A673 (cell line): ENCODE measurements at regions not wholly inside any gene's neighbourhood (a gene's known extent, or its start where the extent isn't known, plus 50 kb on each side); places are given as distances from the start of the nearest gene placed in this dataset.

Experiments used
- BruUV-seq: library from RNA; stranded (reverse); fragments of 400-500 nt; replicated peaks from 2 replicates; lab custom pipeline; 2021; lab: Mats Ljungman, UMichigan
- CTCF ChIA-PET: fragments of 300-600 bp; sonication (Branson Sonifier 250); formaldehyde crosslinking; loops from one replicate; lab custom pipeline; 2022; ENCODE audit warnings: antibody characterized with exemption; lab: Charles Lee
- POLR2A ChIA-PET: fragments of 300-600 bp; sonication (Branson Sonifier 250); formaldehyde crosslinking; loops from one replicate; lab custom pipeline; 2022; ENCODE audit warnings: antibody characterized with exemption; ENCODE audit not compliant: low non-redundant PET; lab: Charles Lee
- DNase-seq: peaks from one replicate; pipeline ENCODE4 v3.0.0-alpha.2; 2015; ENCODE audit warnings: low spot score
- H3K27ac ChIP-seq: fragments of 200-600 bp; sonication (generic); 2 replicates; pipeline ENCODE4 v1.5.1; 2016; ENCODE audit warnings: mixed run types, low read depth, mild to moderate bottlenecking, mixed read lengths, antibody characterized with exemption, low read length; ENCODE audit not compliant: poor library complexity, severe bottlenecking
- H3K27me3 ChIP-seq: fragments of 200-600 bp; sonication (generic); replicated peaks from 2 replicates; pipeline ENCODE4 v1.6.1; 2017; ENCODE audit warnings: mixed run types, low read depth, mild to moderate bottlenecking, mixed read lengths, antibody characterized with exemption, low read length; ENCODE audit not compliant: insufficient read depth, poor library complexity
- H3K36me3 ChIP-seq: fragments of 200-600 bp; sonication (generic); 2 replicates; pipeline ENCODE4 v1.6.1; 2016; ENCODE audit warnings: mixed run types, mild to moderate bottlenecking, mixed read lengths, antibody characterized with exemption, low read length; ENCODE audit not compliant: insufficient read depth, poor library complexity, severe bottlenecking
- H3K4me1 ChIP-seq: fragments of 200-600 bp; sonication (generic); 2 replicates; pipeline ENCODE4 v1.6.1; 2017; ENCODE audit warnings: mixed run types, mild to moderate bottlenecking, mixed read lengths, antibody characterized with exemption, low read length; ENCODE audit not compliant: insufficient read depth, poor library complexity, severe bottlenecking
- H3K4me3 ChIP-seq: fragments of 200-600 bp; sonication (generic); 2 replicates; pipeline ENCODE4 v1.5.1; 2016; ENCODE audit warnings: low read depth, mixed run types, mild to moderate bottlenecking, mixed read lengths, low read length; ENCODE audit not compliant: poor library complexity, severe bottlenecking
- H3K9me3 ChIP-seq: fragments of 200-600 bp; sonication (generic); 2 replicates; pipeline ENCODE4 v1.6.1; 2016; ENCODE audit warnings: mixed run types, low read depth, mild to moderate bottlenecking, mixed read lengths, antibody characterized with exemption, low read length; ENCODE audit not compliant: poor library complexity, severe bottlenecking
- EZH2 ChIP-seq: fragments of 200-600 bp; sonication (generic); IDR thresholded peaks from 2 replicates; pipeline ENCODE4 v1.6.1; 2017; ENCODE audit warnings: borderline replicate concordance, low read depth, mild to moderate bottlenecking, mixed read lengths, antibody characterized with exemption, low read length; ENCODE audit not compliant: poor library complexity, severe bottlenecking
- intact Hi-C: fragments of 100-400 bp; cut with micrococcal nuclease; formaldehyde crosslinking; loops from one replicate; pipeline ENCODE4 v1.10.0; 2022; ENCODE audit not compliant: unreplicated experiment
- TF ChIP-seq, protein P1 (sequence below): fragments of 300-800, 200-600 bp; sonication (generic); conservative IDR thresholded peaks from 2 replicates; pipeline ENCODE4 v1.5.1; 2017; ENCODE audit warnings: low read depth, mild to moderate bottlenecking, antibody characterized with exemption, low read length, moderate library complexity, mixed read lengths

DNA sequence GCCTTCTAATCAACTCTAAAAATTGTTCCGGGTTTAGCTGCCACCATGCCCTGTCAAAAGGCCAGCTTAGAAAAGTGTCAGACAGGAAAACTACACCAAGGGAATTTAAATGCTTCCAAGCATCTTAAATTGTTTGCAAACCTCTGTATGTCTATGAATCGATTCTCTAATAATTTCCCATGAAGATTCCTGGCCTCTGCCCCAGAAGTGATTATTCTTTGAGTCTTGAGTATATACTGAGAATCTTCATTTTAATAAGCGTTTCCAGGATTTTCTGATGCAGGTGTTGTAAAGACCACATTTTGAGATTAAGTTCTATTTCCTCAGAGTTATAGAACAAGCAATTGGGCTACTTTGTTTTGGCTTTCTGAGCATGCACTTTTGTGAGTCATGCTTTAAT is 471.8 kb upstream of the JAG1 start:
- ChIA-PET POLR2A (no interaction called here), CTCF (no interaction called here)
- BruUV-seq = no TSS peak
- intact Hi-C loops = no loop called here
- Histone ChIP-seq H3K4me3 (no peak overlapping the region), H3K27me3 (no peaks in the 10 kb centered on the region), H3K9me3 (no peaks in the 10 kb centered on the region), H3K36me3 (no peaks in the 10 kb centered on the region), H3K4me1 (no peaks in the 10 kb centered on the region), H3K27ac (no peak overlapping the region)
- TF ChIP-seq, protein P1, sequence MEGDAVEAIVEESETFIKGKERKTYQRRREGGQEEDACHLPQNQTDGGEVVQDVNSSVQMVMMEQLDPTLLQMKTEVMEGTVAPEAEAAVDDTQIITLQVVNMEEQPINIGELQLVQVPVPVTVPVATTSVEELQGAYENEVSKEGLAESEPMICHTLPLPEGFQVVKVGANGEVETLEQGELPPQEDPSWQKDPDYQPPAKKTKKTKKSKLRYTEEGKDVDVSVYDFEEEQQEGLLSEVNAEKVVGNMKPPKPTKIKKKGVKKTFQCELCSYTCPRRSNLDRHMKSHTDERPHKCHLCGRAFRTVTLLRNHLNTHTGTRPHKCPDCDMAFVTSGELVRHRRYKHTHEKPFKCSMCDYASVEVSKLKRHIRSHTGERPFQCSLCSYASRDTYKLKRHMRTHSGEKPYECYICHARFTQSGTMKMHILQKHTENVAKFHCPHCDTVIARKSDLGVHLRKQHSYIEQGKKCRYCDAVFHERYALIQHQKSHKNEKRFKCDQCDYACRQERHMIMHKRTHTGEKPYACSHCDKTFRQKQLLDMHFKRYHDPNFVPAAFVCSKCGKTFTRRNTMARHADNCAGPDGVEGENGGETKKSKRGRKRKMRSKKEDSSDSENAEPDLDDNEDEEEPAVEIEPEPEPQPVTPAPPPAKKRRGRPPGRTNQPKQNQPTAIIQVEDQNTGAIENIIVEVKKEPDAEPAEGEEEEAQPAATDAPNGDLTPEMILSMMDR = no peak
- no peak for TF ChIP-seq EZH2
- DNase-seq = no peak

DNA sequence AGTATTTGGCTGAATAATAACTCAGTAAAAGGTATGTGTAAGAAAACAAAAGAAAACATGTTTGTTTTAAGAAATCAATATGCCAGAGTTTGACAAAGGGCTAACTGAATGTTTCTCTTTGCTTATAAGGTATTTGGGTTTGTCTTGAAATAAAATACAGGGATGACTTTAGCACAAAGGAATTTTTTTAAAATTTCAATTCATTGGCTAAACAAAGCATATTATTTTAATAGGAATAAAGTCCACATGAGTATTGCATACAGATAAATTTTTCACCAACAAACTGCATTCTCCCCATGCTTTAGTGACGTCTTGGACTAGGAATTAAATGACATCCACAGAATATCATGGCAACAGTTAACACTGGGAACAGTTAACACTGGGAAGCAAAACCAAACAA is 480.0 kb upstream of the JAG1 start:
- POLR2A ChIA-PET = no interaction called here
- Histone ChIP-seq H3K4me3 (no peak overlapping the region), H3K27me3 (no peaks in the 10 kb centered on the region), H3K9me3 (no peaks in the 10 kb centered on the region), H3K27ac (no peak overlapping the region), H3K36me3 (no peaks in the 10 kb centered on the region), H3K4me1 (no peaks in the 10 kb centered on the region)
- CTCF ChIA-PET = no interaction called here
- no TSS peak for BruUV-seq
- intact Hi-C loops = no loop called here
- no peak for TF ChIP-seq EZH2
- TF ChIP-seq, protein P1 = no peak
- DNase-seq = no peak

DNA sequence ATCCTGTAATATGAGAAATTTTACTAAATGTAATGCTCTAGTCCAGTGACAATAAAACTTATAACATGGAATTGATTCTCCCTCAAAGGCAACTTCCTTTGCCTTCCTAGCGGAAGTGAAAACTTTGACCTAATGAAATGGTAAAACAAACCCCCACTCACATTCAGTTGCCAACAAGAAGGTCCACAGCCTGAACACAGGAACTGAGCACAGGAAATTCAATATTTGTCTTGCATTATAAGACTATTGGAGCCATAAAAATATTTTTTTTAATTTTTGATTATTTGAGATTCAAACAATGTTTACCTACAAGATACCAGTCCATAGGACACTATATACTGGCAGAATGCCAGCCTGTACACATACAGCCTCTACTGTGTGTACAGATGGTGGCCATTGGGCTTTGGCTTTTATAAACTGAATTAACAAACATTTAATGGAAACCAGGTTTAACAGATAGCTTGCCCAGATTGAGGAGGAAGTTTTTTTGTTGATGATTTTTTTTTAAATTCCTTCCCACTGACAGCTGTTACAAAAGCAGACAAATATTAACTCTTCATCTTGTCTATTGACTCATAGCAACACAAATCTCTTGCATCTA is 481.5 kb upstream of the JAG1 start:
- ChIA-PET POLR2A (no interaction called here), CTCF (no interaction called here)
- Histone ChIP-seq H3K4me1 (no peaks in the 10 kb centered on the region), H3K27me3 (no peaks in the 10 kb centered on the region), H3K27ac (no peak overlapping the region), H3K36me3 (no peaks in the 10 kb centered on the region), H3K9me3 (no peaks in the 10 kb centered on the region), H3K4me3 (no peak overlapping the region)
- no peak for DNase-seq
- TF ChIP-seq, protein P1 = no peak
- no peak for TF ChIP-seq EZH2
- BruUV-seq = no TSS peak
- intact Hi-C loops = no loop called here
